ENCODE measurements at regions not wholly inside any gene's neighbourhood (a gene's known extent, or its start where the extent isn't known, plus 50 kb on each side); places are given as distances from the start of the nearest gene placed in this dataset.

GRCh38 chr4:157840648-157841047 lies 332.2 kb downstream of the GASK1B start:
- no peak for DNase-seq

- DNase-seq, result no peak
Measured at GRCh38 chr4:157840034-157840433, 332.8 kb downstream of the GASK1B start.

- DNase-seq, result no peak
Measured at GRCh38 chr4:157838366-157838765, 334.5 kb downstream of the GASK1B start.

- no peak for DNase-seq
Measured at GRCh38 chr4:157837071-157837703, 335.6 kb downstream of the GASK1B start.

- no peak for DNase-seq
Measured at GRCh38 chr4:157832596-157832995, 340.2 kb downstream of the GASK1B start.

- DNase-seq, result no peak
Measured at GRCh38 chr4:157824021-157824420, 348.8 kb downstream of the GASK1B start.

GRCh38 chr4:157821814-157822213 lies 351.0 kb downstream of the GASK1B start:
- DNase-seq, result no peak

- no peak for DNase-seq
Measured at GRCh38 chr4:157819693-157820464, 352.9 kb downstream of the GASK1B start.

- no peak for DNase-seq
Measured at GRCh38 chr4:157818946-157819692, 353.7 kb downstream of the GASK1B start.

GRCh38 chr4:157810137-157810774 lies 362.6 kb downstream of the GASK1B start:
- DNase-seq, result no peak

GRCh38 chr4:157808796-157809383 lies 363.9 kb downstream of the GASK1B start:
- DNase-seq, result no peak

GRCh38 chr4:157806184-157806583 lies 366.6 kb downstream of the GASK1B start:
- no peak for DNase-seq

GRCh38 chr4:157804986-157805385 lies 367.8 kb downstream of the GASK1B start:
- no peak for DNase-seq

GRCh38 chr4:157803845-157804521 lies 368.8 kb downstream of the GASK1B start:
- DNase-seq, result no peak

- DNase-seq, result no peak
Measured at GRCh38 chr4:157803421-157803820, 369.4 kb downstream of the GASK1B start.

GRCh38 chr4:157795495-157795894 lies 377.3 kb downstream of the GASK1B start:
- DNase-seq, result no peak

GRCh38 chr4:157792716-157793115 lies 380.1 kb downstream of the GASK1B start:
- no peak for DNase-seq

- DNase-seq, result no peak
Measured at GRCh38 chr4:157791236-157791635, 381.6 kb downstream of the GASK1B start.

- DNase-seq, result no peak
Measured at GRCh38 chr4:157787618-157788017, 385.2 kb downstream of the GASK1B start.

GRCh38 chr4:157781361-157781760 lies 391.5 kb downstream of the GASK1B start:
- no peak for DNase-seq

- no peak for DNase-seq
Measured at GRCh38 chr4:157779081-157779480, 393.7 kb downstream of the GASK1B start.

GRCh38 chr4:157776930-157777528 lies 395.8 kb downstream of the GASK1B start:
- no peak for DNase-seq

All from stimulated activated CD4-positive, alpha-beta T cell treated with anti-CD3 and anti-CD28 coated beads, Interleukin-15, amount 100 ng/mL, for 24 hours (primary cell).